K562 (cell line): ENCODE measurements at regions not wholly inside any gene's neighbourhood (a gene's known extent, or its start where the extent isn't known, plus 50 kb on each side); places are given as distances from the start of the nearest gene placed in this dataset.

ENCODE experiments used
- ATAC-seq: fragments of 200-7000 bp; cut with Tn5 transposase; 3 replicates; pipeline ENCODE4 v1.9.1; 2020; ENCODE audit warnings: moderate library complexity
- BruUV-seq: library from RNA; stranded (reverse); fragments of 400-500 nt; replicated peaks from 2 replicates; lab custom pipeline; 2021; lab: Mats Ljungman, UMichigan
- CTCF ChIA-PET: fragments of 300-600 bp; formaldehyde crosslinking; extraction: SDS; loops from one replicate; lab custom pipeline; 2021; ENCODE audit warnings: low intra/inter-chr PET ratio; lab: Yijun Ruan, JAX
- POLR2A ChIA-PET: fragments of 300-600, 350-650 bp; sonication (Branson Sonifier 250); formaldehyde crosslinking; extraction: SDS; loops from one replicate; lab custom pipeline; 2021; ENCODE audit warnings: antibody characterized with exemption, inconsistent platforms; lab: Yijun Ruan, JAX
- DNase-seq, 4 experiments: peaks; one replicate each; pipeline versions ENCODE4 v3.0.0 to v3.0.0-alpha.2; 2011 to 2018; ENCODE audit warnings: low spot score in 3 of 4, mixed read lengths in 3 of 4; ENCODE audit errors: extremely low read depth in 1 of 4
- FAIRE-seq: peaks from 2 replicates; lab custom pipeline; 2011; peaks lifted over from hg19 to GRCh38; lab: Jason Lieb, UNC
- H2AFZ ChIP-seq: 2 replicates; pipeline ENCODE4 v1.6.0; 2011; ENCODE audit warnings: low read depth, low read length, control low read depth, inconsistent platforms
- H3K27ac ChIP-seq: fragments of 200-600 bp; 3 replicates; pipeline ENCODE4 v1.8.0; 2011; ENCODE audit warnings: low read depth, mild to moderate bottlenecking, control low read depth, inconsistent platforms, low read length, moderate library complexity, mixed read lengths; ENCODE audit errors: extremely low read depth
- H3K27me3 ChIP-seq, 2 experiments: fragments of 300-600 bp in 1 of 2; 2 replicates in 1 of 2; 3 replicates in 1 of 2; pipeline versions ENCODE4 v1.6.0 to v1.8.0; 2011; ENCODE audit warnings: inconsistent platforms in 2 of 2, low read length in 2 of 2, mild to moderate bottlenecking in 1 of 2, mixed read lengths in 1 of 2, moderate library complexity in 1 of 2; ENCODE audit not compliant: control insufficient read depth in 2 of 2, insufficient read depth in 2 of 2
- H3K36me3 ChIP-seq: fragments of 300-600 bp; 3 replicates; pipeline ENCODE4 v1.8.0; 2011; ENCODE audit warnings: mild to moderate bottlenecking, low read length, inconsistent platforms; ENCODE audit not compliant: control insufficient read depth, insufficient read depth
- H3K4me1 ChIP-seq, 2 experiments: fragments of 200-600 bp in 1 of 2; replicated peaks in 1 of 2; 2 replicates in 1 of 2; 3 replicates in 1 of 2; pipeline versions ENCODE4 v1.5.1 to v1.8.0; 2011; ENCODE audit warnings: inconsistent platforms in 2 of 2, low read length in 2 of 2, mild to moderate bottlenecking in 1 of 2, mixed read lengths in 1 of 2, moderate library complexity in 1 of 2; ENCODE audit not compliant: control insufficient read depth in 2 of 2, insufficient read depth in 2 of 2
- H3K4me2 ChIP-seq: 2 replicates; pipeline ENCODE4 v1.6.1; 2011; ENCODE audit warnings: low read length, control low read depth, inconsistent platforms, mixed read lengths; ENCODE audit not compliant: insufficient read depth
- H3K4me3 ChIP-seq: fragments of 200-600 bp; sonication (generic), shearing (Covaris generic); 2 replicates; pipeline ENCODE4 v1.5.1; 2016; ENCODE audit warnings: control low read depth, inconsistent platforms
- H3K79me2 ChIP-seq: fragments of 200-600 bp; 3 replicates; pipeline ENCODE4 v1.8.0; 2011; ENCODE audit warnings: low read length, inconsistent platforms; ENCODE audit not compliant: control insufficient read depth, insufficient read depth
- H3K9ac ChIP-seq, 2 experiments: 2 replicates each; pipeline versions ENCODE4 v1.6.0 to v1.6.1; 2011; ENCODE audit warnings: low read depth in 2 of 2, low read length in 2 of 2, control low read depth in 1 of 2, inconsistent platforms in 1 of 2, mild to moderate bottlenecking in 1 of 2, mixed read lengths in 1 of 2; ENCODE audit not compliant: insufficient read depth in 1 of 2
- H3K9me1 ChIP-seq: one replicate; pipeline ENCODE4 v1.6.0; 2011; ENCODE audit warnings: inconsistent platforms, mild to moderate bottlenecking, low read length, moderate library complexity; ENCODE audit not compliant: control insufficient read depth, insufficient read depth
- H3K9me3 ChIP-seq: replicated peaks from 2 replicates; pipeline ENCODE4 v1.5.1; 2011; ENCODE audit warnings: low read depth, low read length, inconsistent platforms; ENCODE audit not compliant: control insufficient read depth, insufficient read depth
- H4K20me1 ChIP-seq: replicated peaks from 2 replicates; pipeline ENCODE4 v1.6.1; 2011; ENCODE audit warnings: low read length, inconsistent platforms, mixed read lengths; ENCODE audit not compliant: control insufficient read depth, insufficient read depth
- EZH2 ChIP-seq: IDR thresholded peaks from 2 replicates; pipeline ENCODE4 v1.6.1; 2012; ENCODE audit warnings: low read depth, mild to moderate bottlenecking, inconsistent platforms, low read length, borderline replicate concordance
- FOXM1 ChIP-seq, 2 experiments: fragments of 450-650 bp in 1 of 2; sonication (generic) in 1 of 2; formaldehyde crosslinking in 1 of 2; IDR thresholded peaks; 2 replicates each; pipeline versions ENCODE4 v1.6.1 to v1.9.0; 2017 to 2022; ENCODE audit warnings: low read depth in 2 of 2, mild to moderate bottlenecking in 2 of 2, missing genetic modification reagents in 1 of 2, moderate library complexity in 1 of 2
- IRF1 ChIP-seq: sonication (generic); formaldehyde crosslinking; IDR thresholded peaks from 2 replicates; pipeline ENCODE4 v1.8.0; 2022; ENCODE audit warnings: missing genetic modification reagents, mild to moderate bottlenecking, borderline replicate concordance
- MED1 ChIP-seq: sonication (generic); formaldehyde crosslinking; IDR thresholded peaks from 2 replicates; pipeline ENCODE4 v1.8.1; 2023; ENCODE audit warnings: missing genetic modification reagents, borderline replicate concordance
- RBFOX2 ChIP-seq: fragments of 200-400 bp; formaldehyde crosslinking; IDR thresholded peaks from 2 replicates; pipeline ENCODE4 v1.6.1; 2017; ENCODE audit warnings: low read depth, mild to moderate bottlenecking, low read length, moderate library complexity
- ZBED1 ChIP-seq: IDR thresholded peaks from 2 replicates; pipeline ENCODE4 v1.6.1; 2014
- ZNF232 ChIP-seq: sonication (generic); formaldehyde crosslinking; IDR thresholded peaks from 2 replicates; pipeline ENCODE4 v1.8.0; 2022; ENCODE audit warnings: mild to moderate bottlenecking, missing genetic modification reagents
- WGBS: fragments of 100-300 bp; shearing (Covaris generic); methylation state at CpG from one replicate; pipeline ENCODE4 v1.1.6; 2016; ENCODE audit warnings: low coverage, mixed read lengths; ENCODE audit not compliant: insufficient coverage; ENCODE audit errors: missing lambda C conversion rate; 5-methylcytosine and 5-hydroxymethylcytosine counted together
- in situ Hi-C: fragments of 300-500 bp; cut with MboI; formaldehyde crosslinking; loops from 4 replicates; pipeline ENCODE4 v1.15.0; 2018; ENCODE audit warnings: inconsistent platforms, mixed read lengths
- intact Hi-C: fragments of 100-400 bp; cut with micrococcal nuclease; formaldehyde crosslinking; loops from 2 replicates; pipeline ENCODE4 v1.14.2; 2022

GRCh38 chr5:66423484-66423883, 172.7 kb upstream of the MAST4 start:
- DNase-seq (no peak), ATAC-seq (no peak), FAIRE-seq (no peak)
- BruUV-seq, result no TSS peak
- no peaks in the 10 kb centered on the region for H3K36me3 ChIP-seq
- H3K9me3 ChIP-seq, result no peaks in the 10 kb centered on the region
- no peak overlapping the region for H3K4me3 ChIP-seq
- ChIA-PET POLR2A (no interaction called here), CTCF (no interaction called here)
- H3K27me3 ChIP-seq, result no peaks in the 10 kb centered on the region
- H3K9ac ChIP-seq, result no peak overlapping the region
- no peaks in the 10 kb centered on the region for H3K4me1 ChIP-seq
- no peaks in the 10 kb centered on the region for H3K9me1 ChIP-seq
- no peak overlapping the region for H3K27ac ChIP-seq
- in situ Hi-C loops (no loop called here), intact Hi-C loops (no loop called here)
- no peak overlapping the region for H3K4me2 ChIP-seq
- no peaks in the 10 kb centered on the region for H4K20me1 ChIP-seq
- TF ChIP-seq EZH2 (no peak), MED1 (CRISPR knock-in tag) (no peak), RBFOX2 (no peak), ZBED1 (no peak), IRF1 (CRISPR knock-in tag) (no peak), ZNF232 (CRISPR knock-in tag) (no peak), FOXM1 (IDR thresholded peaks at IDR 0.05; ENCODE audit: low read depth) (no peak), FOXM1 (CRISPR knock-in tag; IDR thresholded peaks at IDR 0.05; ENCODE audit: low read depth) (no peak)
- no peak overlapping the region for H2AFZ ChIP-seq
- WGBS, result 0% methylated on average over 3 of the region's 3 CpGs
- no peaks in the 10 kb centered on the region for H3K79me2 ChIP-seq
